HG03354 (cell line): ENCODE measurements at regions not wholly inside any gene's neighbourhood (a gene's known extent, or its start where the extent isn't known, plus 50 kb on each side); places are given as distances from the start of the nearest gene placed in this dataset.

Source experiments
- ATAC-seq: cut with Tn5 transposase; IDR thresholded peaks from one replicate; pipeline ENCODE4 v1.9.1; 2021; ENCODE audit warnings: mild to moderate bottlenecking; ENCODE audit not compliant: unreplicated experiment, poor library complexity, severe bottlenecking

DNA sequence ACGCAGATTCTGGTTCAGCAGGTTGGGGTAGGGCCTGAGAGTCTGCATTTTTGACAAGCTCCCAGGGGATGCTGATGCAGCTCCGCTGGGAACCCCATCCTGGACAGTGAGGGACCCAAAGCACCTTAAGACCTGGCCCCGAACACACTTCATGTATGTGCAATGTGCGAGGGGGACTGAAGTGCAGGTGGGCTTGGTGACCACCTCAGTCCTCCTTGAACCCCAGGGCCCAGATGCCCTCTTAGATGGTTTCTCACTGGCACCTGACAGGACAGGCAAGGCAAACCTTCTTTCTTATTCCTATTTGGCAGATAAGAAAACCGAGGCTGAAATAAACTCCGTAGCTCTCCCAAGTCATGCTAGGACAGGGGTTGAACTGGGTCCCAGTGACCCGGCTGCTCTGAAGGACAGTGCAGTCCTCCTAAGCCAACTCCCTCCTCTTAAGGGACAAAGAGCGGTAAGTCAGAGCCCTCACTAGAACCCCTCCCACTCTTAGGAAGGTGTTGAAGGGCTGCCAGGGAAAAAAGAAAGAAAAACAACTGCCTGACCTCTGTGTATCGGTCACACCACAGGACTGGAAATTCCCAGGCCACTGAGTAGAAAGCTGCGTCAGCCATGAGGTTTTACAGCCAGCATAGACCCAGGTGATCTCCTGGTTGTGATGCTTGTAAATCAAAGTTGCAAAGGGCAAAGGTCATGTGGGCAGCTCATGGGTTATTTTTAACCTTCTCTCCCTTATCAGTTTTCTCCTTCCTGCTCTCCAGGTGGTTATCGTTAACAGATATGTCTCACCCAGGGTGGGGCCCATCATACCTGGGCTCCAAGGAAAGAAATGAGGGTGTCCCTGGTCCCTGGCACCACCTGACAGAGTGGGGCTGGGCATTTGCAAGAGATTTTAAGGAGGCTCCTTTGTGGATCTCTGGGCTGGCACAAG, 90.9 kb upstream of the SMNDC1 start:
- peak; percentile 76 for ATAC-seq

DNA sequence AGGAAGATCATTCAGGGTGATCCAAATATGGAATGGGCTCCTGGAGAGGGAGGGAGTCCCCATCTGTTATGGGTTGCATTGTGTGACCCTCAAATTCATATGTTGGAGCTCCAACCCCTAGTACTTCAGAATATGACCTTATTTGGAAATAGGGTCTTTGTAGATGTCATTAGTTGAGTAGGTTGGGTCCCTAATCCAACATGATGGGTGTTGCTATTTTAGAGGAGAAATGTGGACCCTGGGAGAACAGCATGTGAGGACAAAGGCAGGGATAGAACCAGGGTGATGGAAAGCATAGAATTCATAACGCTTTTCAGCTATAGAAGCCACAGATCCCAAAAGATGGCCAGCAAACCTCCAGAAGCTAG, 91.5 kb upstream of the SMNDC1 start:
- no peak for ATAC-seq

DNA sequence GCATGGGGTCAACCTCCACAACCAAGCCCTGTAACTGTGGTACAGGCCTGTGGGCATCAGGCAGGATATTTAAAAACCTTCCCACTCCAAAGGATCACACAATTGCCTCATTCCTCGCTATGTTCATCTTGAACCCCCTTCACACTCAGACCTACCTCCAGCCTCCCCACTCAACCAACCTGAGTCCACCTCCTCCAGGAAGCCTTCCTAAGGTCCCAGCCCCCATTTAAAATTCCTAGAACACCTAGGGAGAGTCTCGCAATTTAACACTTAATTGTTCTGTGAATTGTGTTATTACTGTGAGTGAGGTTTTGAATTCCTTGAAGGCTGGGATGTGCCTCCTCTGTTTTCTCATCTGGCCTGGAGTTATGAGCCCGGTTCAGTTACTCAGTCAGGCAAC, 93.1 kb upstream of the SMNDC1 start:
- no peak for ATAC-seq

DNA sequence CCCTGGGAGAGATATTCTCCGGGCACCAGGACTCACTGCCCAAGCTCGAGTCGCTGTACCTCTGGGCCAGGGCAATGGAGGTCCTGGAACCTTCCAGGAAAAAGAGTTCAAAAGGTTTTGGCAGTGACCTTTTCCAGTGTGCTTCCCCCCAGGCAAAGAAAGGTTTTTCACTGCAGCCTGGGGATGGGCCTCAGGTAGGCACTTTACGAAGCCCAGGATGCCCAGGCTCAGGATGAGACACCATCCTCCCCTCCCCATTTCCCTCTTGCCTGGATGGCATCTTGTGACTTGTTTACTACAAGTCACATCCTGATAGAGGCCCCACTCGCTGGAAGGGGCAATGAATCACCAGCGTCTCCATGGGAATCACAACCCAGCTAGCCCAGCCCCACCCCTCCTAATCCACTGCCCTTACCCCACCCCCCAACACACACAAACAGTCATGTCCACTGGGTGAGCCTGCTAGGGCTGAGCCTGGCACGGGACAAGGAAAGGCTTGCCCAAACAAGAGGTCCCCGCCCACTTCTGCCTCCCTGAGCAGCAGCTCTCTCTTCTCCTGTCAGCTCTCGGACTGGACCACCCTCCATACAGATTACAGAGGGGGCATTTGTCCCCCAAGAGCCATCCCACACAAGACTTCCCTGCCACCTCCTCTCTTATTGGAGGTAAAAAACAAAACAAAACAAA, 93.8 kb upstream of the SMNDC1 start:
- ATAC-seq: no peak

DNA sequence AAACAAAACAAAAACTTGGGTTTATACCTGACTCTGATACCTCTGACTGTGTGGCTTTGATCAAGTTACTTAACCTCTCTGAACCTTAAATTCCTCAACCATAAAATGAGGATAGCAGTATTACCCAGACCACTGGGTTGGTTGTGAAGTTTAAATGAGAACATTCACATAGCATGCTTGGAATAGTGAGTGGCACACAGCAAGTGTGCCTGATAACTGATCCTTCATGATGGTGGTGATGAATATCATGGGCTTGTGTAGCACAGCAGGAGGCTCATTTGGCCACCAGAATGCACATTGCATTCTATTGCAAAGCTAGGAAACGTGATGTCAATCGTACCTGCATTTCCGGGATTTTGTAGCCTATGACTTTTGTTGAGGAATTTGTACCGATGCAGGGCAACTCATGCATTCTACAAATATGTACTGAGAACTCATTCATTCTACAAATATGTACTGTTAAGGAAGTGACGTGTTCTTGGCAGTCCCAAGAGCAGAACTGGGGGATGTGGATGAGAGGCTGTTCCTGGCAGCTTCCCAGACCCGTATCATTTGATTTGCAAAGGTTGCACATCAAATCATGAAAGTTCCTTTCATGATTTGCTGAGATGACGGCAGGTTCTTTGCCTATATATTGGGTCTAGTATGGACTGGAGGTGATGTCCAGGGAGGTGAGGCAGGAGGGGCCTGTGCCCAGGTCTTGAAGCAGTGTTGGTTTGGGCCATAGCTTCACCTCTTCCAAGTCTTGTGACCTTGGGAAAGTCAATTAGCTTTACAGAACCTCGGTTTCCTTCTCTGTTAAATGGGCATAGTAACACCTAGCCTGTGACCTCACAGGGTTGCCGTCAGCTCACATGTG, 94.6 kb upstream of the SMNDC1 start:
- ATAC-seq: no peak

DNA sequence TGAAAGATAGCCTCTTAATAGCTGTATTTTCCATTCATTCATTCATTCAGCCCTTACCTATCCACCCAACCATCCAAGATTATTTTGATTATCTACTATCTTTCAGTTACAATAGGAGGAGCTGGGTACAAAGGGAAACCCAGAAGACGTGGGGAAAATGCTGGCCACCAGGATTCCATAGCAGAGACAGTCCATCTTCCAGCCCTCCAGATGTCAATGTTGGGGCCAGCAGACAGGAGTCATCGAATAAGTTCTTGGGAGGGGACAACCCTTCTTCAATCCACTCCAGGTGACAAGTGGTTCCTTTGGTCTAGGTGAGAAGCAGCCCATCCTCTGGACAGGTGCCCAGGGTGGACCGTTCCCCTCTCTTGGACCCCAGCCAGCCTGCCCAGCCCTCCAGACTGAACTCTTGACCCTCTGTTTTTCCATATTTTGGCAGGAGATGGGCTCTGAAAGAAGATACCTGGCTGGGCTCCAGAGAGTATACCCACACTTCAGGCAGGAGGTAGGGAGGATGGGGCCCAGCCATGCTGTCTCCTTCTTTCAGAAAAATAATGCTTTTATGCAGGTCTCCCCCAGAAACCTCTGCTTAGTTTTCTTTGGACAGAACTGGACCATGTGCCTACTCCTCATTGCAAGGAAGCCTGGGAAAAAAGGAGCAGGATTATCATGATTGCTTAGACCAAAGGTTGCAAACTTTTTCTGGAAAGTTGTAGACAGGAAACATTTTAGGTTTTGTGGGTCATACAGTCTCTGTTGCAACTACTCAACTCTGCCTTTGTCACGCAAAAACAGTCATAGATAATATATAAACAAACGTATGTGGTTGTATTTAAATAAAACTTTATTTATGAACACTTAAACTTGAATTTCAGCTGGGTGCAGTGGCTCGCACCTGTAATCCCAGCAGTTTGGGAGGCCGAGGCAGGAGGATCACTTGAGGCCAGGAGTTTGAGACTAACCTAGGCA, 95.5 kb upstream of the SMNDC1 start:
- ATAC-seq: no peak

- no peak for ATAC-seq
Measured at GRCh38 chr10:110401401-110402076, 96.2 kb upstream of the DUSP5 start.

DNA sequence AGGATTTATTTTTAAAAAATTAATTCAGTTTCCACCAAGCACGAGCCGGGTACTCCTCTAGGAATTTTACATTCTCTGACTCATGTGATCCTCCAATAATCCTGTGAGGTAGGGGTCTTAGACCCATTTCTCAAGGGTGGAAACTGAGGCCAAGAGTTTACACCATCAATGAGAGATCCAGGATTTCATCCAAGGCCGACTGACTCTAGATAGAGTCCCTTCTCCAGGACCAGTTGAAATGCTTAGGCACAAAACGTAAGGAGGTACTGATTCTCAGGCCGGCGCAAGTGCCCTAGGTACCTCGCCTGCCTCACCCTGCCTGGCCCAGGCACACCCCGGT, 95.7 kb upstream of the DUSP5 start:
- no peak for ATAC-seq

- ATAC-seq: no peak
Measured at GRCh38 chr10:110403593-110403992, 94.1 kb upstream of the DUSP5 start.

GRCh38 chr10:110404413-110404812, 93.3 kb upstream of the DUSP5 start:
- no peak for ATAC-seq

GRCh38 chr10:110404825-110405224, 92.9 kb upstream of the DUSP5 start:
- ATAC-seq: no peak

- ATAC-seq: no peak
Measured at GRCh38 chr10:110405380-110405779, 92.3 kb upstream of the DUSP5 start.

DNA sequence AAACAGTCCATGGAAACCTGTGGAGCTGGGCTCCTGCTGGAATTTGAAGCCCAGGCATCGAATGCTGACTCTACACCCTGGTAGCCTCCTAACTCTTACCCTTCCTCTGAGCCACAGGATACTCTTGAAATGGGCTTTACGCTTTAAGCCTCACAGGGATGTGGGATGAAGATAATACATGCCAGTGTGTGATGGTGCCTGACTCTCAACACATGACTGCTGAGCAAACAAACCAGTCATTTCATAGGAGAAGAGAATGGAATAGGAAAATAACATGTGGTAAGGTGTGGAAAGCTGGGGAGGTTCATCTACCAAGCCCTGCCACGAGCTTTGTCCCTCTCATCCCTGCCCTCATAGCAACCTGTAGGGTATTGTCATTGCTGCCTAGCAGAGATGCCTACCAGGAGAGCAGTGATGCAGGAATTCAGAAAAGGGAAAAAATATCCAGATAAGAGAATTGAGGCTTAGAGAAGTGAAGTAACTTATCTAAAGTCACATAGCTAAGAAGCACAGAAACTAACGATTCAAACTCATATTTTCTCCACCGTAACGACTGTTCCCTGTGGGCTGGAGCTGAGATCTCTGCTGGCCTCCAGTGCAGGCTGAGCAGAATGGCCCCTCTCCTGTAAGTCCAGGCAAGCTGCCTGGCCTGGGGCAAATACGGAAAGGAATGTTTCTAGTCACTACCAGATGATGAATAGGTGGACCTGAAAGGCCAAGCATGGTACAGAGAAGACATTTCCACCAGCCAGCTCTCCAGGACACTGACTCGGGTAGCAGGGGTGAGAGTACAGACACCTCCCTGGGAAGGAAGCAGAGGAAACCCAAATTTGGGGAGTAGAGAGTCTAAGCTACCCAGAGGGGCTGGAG, 90.2 kb upstream of the DUSP5 start:
- ATAC-seq: no peak

GRCh38 chr10:110408203-110408871, 89.4 kb upstream of the DUSP5 start:
- ATAC-seq: no peak

DNA sequence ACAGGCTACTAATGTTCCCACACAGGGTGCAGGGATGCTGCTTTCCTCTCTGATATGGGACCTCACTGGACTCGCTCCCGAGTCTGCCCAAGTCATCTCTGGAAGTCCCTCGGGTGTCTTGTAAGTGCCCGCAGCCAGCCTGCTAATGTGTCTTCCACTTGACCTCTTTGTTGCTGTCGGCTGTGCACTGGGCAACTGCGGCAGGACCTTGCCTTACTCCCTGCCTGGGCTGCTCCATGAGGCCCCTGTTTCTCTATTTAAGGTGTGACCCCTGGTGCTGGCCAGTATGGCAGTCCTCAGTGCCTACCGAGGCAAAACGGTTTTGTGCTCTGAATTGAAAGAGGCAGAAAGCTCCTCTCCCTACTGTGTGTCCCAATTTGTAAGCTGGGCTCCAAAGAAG, 88.8 kb upstream of the DUSP5 start:
- ATAC-seq: no peak

DNA sequence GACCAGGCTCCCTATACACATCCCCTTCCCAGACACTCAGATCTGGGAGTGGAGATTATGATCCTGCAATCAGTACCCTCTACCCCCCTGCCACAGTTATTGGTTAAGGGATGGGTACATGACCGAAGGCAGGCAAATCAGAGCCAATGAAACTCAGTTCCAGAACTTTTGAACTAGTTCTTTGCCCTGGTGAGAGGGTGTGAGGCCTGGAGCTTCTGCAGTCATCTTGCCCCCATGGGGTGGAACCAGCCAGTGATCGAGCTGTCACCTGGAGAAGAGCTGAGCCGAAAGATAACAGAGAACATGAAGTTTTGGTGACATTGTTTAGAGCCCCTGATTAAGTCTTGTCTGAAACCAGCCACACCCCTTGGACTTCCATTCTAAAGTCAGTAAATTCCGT, 88.2 kb upstream of the DUSP5 start:
- no peak for ATAC-seq

DNA sequence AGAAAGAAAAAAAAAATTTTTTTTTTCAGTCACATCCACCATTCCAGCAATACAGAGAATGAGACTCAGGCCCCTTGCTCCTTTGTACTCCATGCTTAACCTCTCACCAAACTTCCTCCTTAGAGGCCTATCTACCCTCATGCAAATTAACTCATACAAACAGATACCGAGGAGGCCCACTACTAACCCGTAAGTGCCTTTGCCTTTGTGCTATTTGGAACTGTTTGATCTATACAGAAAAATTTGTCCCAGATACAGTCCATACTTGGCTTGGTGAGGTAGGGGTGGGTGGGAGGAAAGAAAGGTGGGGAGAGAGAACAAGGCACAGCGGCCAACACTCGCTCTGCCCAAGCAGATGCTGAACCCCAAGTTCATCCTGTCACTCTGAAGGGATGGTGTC, 87.8 kb upstream of the DUSP5 start:
- ATAC-seq: peak; percentile 27
